Stimulated activated naive CD8-positive, alpha-beta T cell treated with anti-CD3 and anti-CD28 coated beads, Interleukin-15, amount 100 ng/mL, for 72 hours (primary cell): ENCODE measurements at regions not wholly inside any gene's neighbourhood (a gene's known extent, or its start where the extent isn't known, plus 50 kb on each side); places are given as distances from the start of the nearest gene placed in this dataset.
"Not testable (repeated sequence)": the region's sequence is repeated elsewhere in the genome, so short reads cannot be mapped to it uniquely, and the experiment has no call there.

Source experiments
- ATAC-seq: fragments of 150-1000 bp; cut with Tn5 transposase; 2 replicates; pipeline ENCODE4 v1.10.0; 2021; ENCODE audit warnings: mild to moderate bottlenecking, moderate library complexity
- DNase-seq, 2 donors: peaks; one replicate each; pipeline ENCODE4 v3.0.0; 2021 to 2022
- H3K27ac Mint-ChIP-seq, 2 donors: one replicate each; pipeline ENCODE4 v1.8.0; 2022; ENCODE audit warnings: mild to moderate bottlenecking in 2 of 2, mixed read lengths in 2 of 2, moderate library complexity in 2 of 2
- H3K27me3 Mint-ChIP-seq: one replicate; pipeline ENCODE4 v1.8.0; 2022; ENCODE audit warnings: mixed read lengths
- H3K4me1 Mint-ChIP-seq: one replicate; pipeline ENCODE4 v1.8.0; 2022; ENCODE audit warnings: mild to moderate bottlenecking, mixed read lengths
- H3K4me3 Mint-ChIP-seq, 2 donors: one replicate each; pipeline ENCODE4 v1.8.0; 2022; ENCODE audit warnings: mild to moderate bottlenecking in 2 of 2, mixed read lengths in 2 of 2, moderate library complexity in 1 of 2
- H3K9me3 Mint-ChIP-seq, 2 donors: one replicate each; pipeline ENCODE4 v1.8.0; 2022; ENCODE audit warnings: mixed read lengths in 2 of 2

GRCh38 chr2:41206004-41206403 lies 754.1 kb upstream of the SLC8A1 start:
- peaks cover 5 to 14% of the 10 kb centered on the region in 2 donors for H3K9me3 Mint-ChIP-seq
- ATAC-seq (no peak), DNase-seq (no peak)
- no peaks in the 10 kb centered on the region for H3K4me1 Mint-ChIP-seq
- H3K27me3 Mint-ChIP-seq = no peaks in the 10 kb centered on the region
- no peak overlapping the region for H3K27ac Mint-ChIP-seq
- H3K4me3 Mint-ChIP-seq = no peak overlapping the region

- DNase-seq (no peak), ATAC-seq (no peak)
- Mint-ChIP-seq H3K4me3 (no peak overlapping the region), H3K27me3 (no peaks in the 10 kb centered on the region), H3K9me3 (peaks cover 5 to 14% of the 10 kb centered on the region in 2 donors), H3K27ac (no peak overlapping the region), H3K4me1 (no peaks in the 10 kb centered on the region)
These were observed 755.7 kb upstream of the SLC8A1 start for GRCh38 chr2:41207578-41207977.

- not testable (repeated sequence) for ATAC-seq
These were observed 758.1 kb upstream of the SLC8A1 start for GRCh38 chr2:41210030-41210429.

GRCh38 chr2:41216978-41217377 lies 765.1 kb upstream of the SLC8A1 start:
- Mint-ChIP-seq H3K4me3 (no peak overlapping the region), H3K27me3 (no peaks in the 10 kb centered on the region), H3K9me3 (peaks cover 0 to 22% of the 10 kb centered on the region in 2 donors), H3K27ac (no peak overlapping the region), H3K4me1 (no peaks in the 10 kb centered on the region)
- no peak for DNase-seq
- ATAC-seq = no peak

More at GRCh38 chr2:41210030-41210429, 758.1 kb upstream of the SLC8A1 start:
- H3K27me3 Mint-ChIP-seq, H3K9me3 Mint-ChIP-seq, H3K4me1 Mint-ChIP-seq, DNase-seq, H3K4me3 Mint-ChIP-seq: not testable (repeated sequence)
- H3K27ac Mint-ChIP-seq = peak overlapping the region in 1 of 2 donors; percentile 26

- H3K27me3 Mint-ChIP-seq = no peaks in the 10 kb centered on the region
- peaks cover 0 to 11% of the 10 kb centered on the region in 2 donors for H3K9me3 Mint-ChIP-seq
- H3K4me1 Mint-ChIP-seq = no peaks in the 10 kb centered on the region
- no peak overlapping the region for H3K27ac Mint-ChIP-seq
- no peak overlapping the region for H3K4me3 Mint-ChIP-seq
- DNase-seq (no peak), ATAC-seq (no peak)
These were observed 770.7 kb upstream of the SLC8A1 start for GRCh38 chr2:41222593-41222992.

- H3K9me3 Mint-ChIP-seq = peaks cover 0 to 21% of the 10 kb centered on the region in 2 donors
- H3K4me3 Mint-ChIP-seq = no peak overlapping the region
- H3K27me3 Mint-ChIP-seq = no peaks in the 10 kb centered on the region
- no peak overlapping the region for H3K27ac Mint-ChIP-seq
- no peak for ATAC-seq
- no peaks in the 10 kb centered on the region for H3K4me1 Mint-ChIP-seq
- DNase-seq = no peak
These were observed 782.2 kb upstream of the SLC8A1 start for GRCh38 chr2:41234093-41234492.

- no peaks in the 10 kb centered on the region for H3K27me3 Mint-ChIP-seq
- DNase-seq (no peak), ATAC-seq (no peak)
- H3K4me1 Mint-ChIP-seq = no peaks in the 10 kb centered on the region
- no peaks in the 10 kb centered on the region for H3K9me3 Mint-ChIP-seq
- no peak overlapping the region for H3K4me3 Mint-ChIP-seq
- H3K27ac Mint-ChIP-seq = no peak overlapping the region
These were observed 789.6 kb upstream of the SLC8A1 start for GRCh38 chr2:41241325-41242000.

GRCh38 chr2:41242001-41242331 lies 790.1 kb upstream of the SLC8A1 start:
- H3K9me3 Mint-ChIP-seq = no peaks in the 10 kb centered on the region
- DNase-seq (no peak), ATAC-seq (no peak)
- H3K4me3 Mint-ChIP-seq = no peak overlapping the region
- H3K4me1 Mint-ChIP-seq = no peaks in the 10 kb centered on the region
- no peak overlapping the region for H3K27ac Mint-ChIP-seq
- H3K27me3 Mint-ChIP-seq = no peaks in the 10 kb centered on the region

GRCh38 chr2:41267929-41268659 lies 779.7 kb upstream of the PKDCC start:
- ATAC-seq (no peak), DNase-seq (no peak)
- Mint-ChIP-seq H3K27me3 (no peaks in the 10 kb centered on the region), H3K4me3 (no peak overlapping the region), H3K9me3 (no peaks in the 10 kb centered on the region), H3K27ac (no peak overlapping the region), H3K4me1 (no peaks in the 10 kb centered on the region)

GRCh38 chr2:41283079-41283775 lies 764.6 kb upstream of the PKDCC start:
- peaks cover 0 to 4% of the 10 kb centered on the region in 2 donors for H3K9me3 Mint-ChIP-seq

GRCh38 chr2:41293491-41293890 lies 754.3 kb upstream of the PKDCC start:
- Mint-ChIP-seq H3K4me3 (no peak overlapping the region), H3K27me3 (no peaks in the 10 kb centered on the region), H3K4me1 (no peaks in the 10 kb centered on the region), H3K27ac (no peak overlapping the region), H3K9me3 (no peaks in the 10 kb centered on the region)
- DNase-seq = no peak
- ATAC-seq = no peak

More at GRCh38 chr2:41283079-41283775, 764.6 kb upstream of the PKDCC start:
- H3K4me1 Mint-ChIP-seq = no peaks in the 10 kb centered on the region
- no peak overlapping the region for H3K4me3 Mint-ChIP-seq
- no peak overlapping the region for H3K27ac Mint-ChIP-seq
- no peaks in the 10 kb centered on the region for H3K27me3 Mint-ChIP-seq
- ATAC-seq (no peak), DNase-seq (no peak)

GRCh38 chr2:41294331-41294730 lies 753.5 kb upstream of the PKDCC start:
- no peak for DNase-seq
- Mint-ChIP-seq H3K9me3 (no peaks in the 10 kb centered on the region), H3K27me3 (no peaks in the 10 kb centered on the region), H3K4me1 (no peaks in the 10 kb centered on the region), H3K27ac (no peak overlapping the region), H3K4me3 (no peak overlapping the region)
- no peak for ATAC-seq

GRCh38 chr2:41313082-41313481 lies 734.7 kb upstream of the PKDCC start:
- Mint-ChIP-seq H3K27me3 (no peaks in the 10 kb centered on the region), H3K4me1 (no peaks in the 10 kb centered on the region), H3K9me3 (no peaks in the 10 kb centered on the region), H3K27ac (no peak overlapping the region), H3K4me3 (no peak overlapping the region)
- ATAC-seq (no peak), DNase-seq (no peak)

- H3K9me3 Mint-ChIP-seq = no peaks in the 10 kb centered on the region
- no peaks in the 10 kb centered on the region for H3K27me3 Mint-ChIP-seq
- DNase-seq = no peak
- H3K4me1 Mint-ChIP-seq = no peaks in the 10 kb centered on the region
- no peak overlapping the region for H3K27ac Mint-ChIP-seq
- H3K4me3 Mint-ChIP-seq = no peak overlapping the region
- ATAC-seq = no peak
These were observed 733.2 kb upstream of the PKDCC start for GRCh38 chr2:41314511-41315070.

GRCh38 chr2:41319437-41319836 lies 728.4 kb upstream of the PKDCC start:
- ATAC-seq = no peak
- no peaks in the 10 kb centered on the region for H3K4me1 Mint-ChIP-seq
- H3K27me3 Mint-ChIP-seq = no peaks in the 10 kb centered on the region
- no peaks in the 10 kb centered on the region for H3K9me3 Mint-ChIP-seq
- no peak overlapping the region for H3K27ac Mint-ChIP-seq
- H3K4me3 Mint-ChIP-seq = no peak overlapping the region
- no peak for DNase-seq

GRCh38 chr2:41320491-41320890 lies 727.3 kb upstream of the PKDCC start:
- Mint-ChIP-seq H3K27ac (no peak overlapping the region), H3K4me1 (no peaks in the 10 kb centered on the region), H3K27me3 (no peaks in the 10 kb centered on the region), H3K4me3 (no peak overlapping the region), H3K9me3 (no peaks in the 10 kb centered on the region)
- DNase-seq (no peak), ATAC-seq (no peak)
